HCT116 (cell line): ENCODE measurements at regions not wholly inside any gene's neighbourhood (a gene's known extent, or its start where the extent isn't known, plus 50 kb on each side); places are given as distances from the start of the nearest gene placed in this dataset.

Experiments
- CTCF ChIP-seq, 3 experiments: fragments of 200-600 bp in 1 of 3; sonication (generic) in 1 of 3; IDR thresholded peaks in 2 of 3; conservative IDR thresholded peaks in 1 of 3; 2 replicates each; pipeline ENCODE4 v1.5.1; 2012 to 2017; ENCODE audit warnings: low read depth in 2 of 3, low read length in 2 of 3, antibody characterized with exemption in 1 of 3, borderline replicate concordance in 1 of 3, control low read depth in 1 of 3, mild to moderate bottlenecking in 1 of 3, mixed read lengths in 1 of 3, mixed run types in 1 of 3, moderate library complexity in 1 of 3; ENCODE audit not compliant: insufficient read depth in 1 of 3
- EZH2 ChIP-seq: fragments of 200-600 bp; sonication (generic); IDR thresholded peaks from 2 replicates; pipeline ENCODE4 v1.6.1; 2017; ENCODE audit warnings: antibody characterized with exemption, mixed run types
- POLR2A ChIP-seq: IDR thresholded peaks from 2 replicates; pipeline ENCODE4 v1.7.0; 2011; ENCODE audit warnings: borderline replicate concordance; ENCODE audit not compliant: insufficient read depth, insufficient read length; ENCODE audit errors: extremely low read depth
- POLR2AphosphoS5 ChIP-seq: IDR thresholded peaks from 2 replicates; pipeline ENCODE4 v1.6.1; 2011; ENCODE audit warnings: mild to moderate bottlenecking, low read depth, low read length, moderate library complexity
- REST ChIP-seq: IDR thresholded peaks from 2 replicates; pipeline ENCODE4 v1.6.1; 2012; ENCODE audit warnings: low read depth
- ZFX ChIP-seq: fragments of 450-650 bp; IDR thresholded peaks from 2 replicates; pipeline ENCODE4 v1.6.1; 2017

- no peak for TF ChIP-seq REST
- TF ChIP-seq CTCF (IDR thresholded peaks at IDR 0.05 in 2 of 3, conservative IDR thresholded peaks at IDR 0.05 in 1 of 3; ENCODE audit: borderline replicate concordance in 1 of 3, insufficient read depth in 1 of 3, low read depth in 2 of 3, low read length in 2 of 3), result no peak
- no peak for TF ChIP-seq EZH2
- TF ChIP-seq POLR2AphosphoS5, result no peak
- TF ChIP-seq POLR2A, result no peak
- no peak for TF ChIP-seq ZFX
These were observed 103.6 kb upstream of the KAZN start for GRCh38 chr1:14494911-14495310.
